Right atrium auricular region (tissue), 2 donors: ENCODE measurements at regions not wholly inside any gene's neighbourhood (a gene's known extent, or its start where the extent isn't known, plus 50 kb on each side); places are given as distances from the start of the nearest gene placed in this dataset.

Source experiments
- DNase-seq: peaks from one replicate; pipeline ENCODE4 v3.0.0-alpha.2; 2019; ENCODE audit warnings: low spot score
- H3K27ac ChIP-seq, 2 donors: fragments of 200-600 bp; sonication (generic); 1 replicate in 1 of 2; 2 replicates in 1 of 2; pipeline ENCODE4 v1.5.1; 2016 to 2019
- H3K27me3 ChIP-seq, 2 donors: fragments of 200-600 bp; sonication (generic); one replicate each; pipeline versions ENCODE4 v1.5.1 to v1.6.0; 2017 to 2019
- H3K36me3 ChIP-seq: fragments of 200-600 bp; sonication (generic); one replicate; pipeline ENCODE4 v1.5.1; 2016
- H3K4me1 ChIP-seq, 2 donors: fragments of 200-600 bp; sonication (generic); one replicate each; pipeline versions ENCODE4 v1.5.1 to v1.6.0; 2017 to 2019
- H3K4me3 ChIP-seq, 2 donors: fragments of 200-600 bp; sonication (generic); 1 replicate in 1 of 2; 2 replicates in 1 of 2; pipeline ENCODE4 v1.5.1; 2017 to 2019; ENCODE audit warnings: mild to moderate bottlenecking in 1 of 2, moderate library complexity in 1 of 2
- H3K9me3 ChIP-seq, 2 donors: fragments of 200-600 bp; sonication (generic); one replicate each; pipeline ENCODE4 v1.5.1; 2019
- CTCF ChIP-seq, 2 donors: fragments of 200-600 bp; sonication (generic); IDR thresholded peaks; one replicate each; pipeline ENCODE4 v1.5.1; 2019; ENCODE audit warnings: antibody characterized with exemption in 2 of 2

GRCh38 chr12:24617471-24617870, 331.4 kb downstream of the BCAT1 start:
- Histone ChIP-seq H3K9me3 (peaks cover 0 to 3% of the 10 kb centered on the region in 2 donors), H3K27ac (no peak overlapping the region), H3K4me3 (no peak overlapping the region), H3K27me3 (no peaks in the 10 kb centered on the region), H3K4me1 (no peaks in the 10 kb centered on the region), H3K36me3 (no peaks in the 10 kb centered on the region)
- no peak for TF ChIP-seq CTCF (IDR thresholded peaks at IDR 0.05)
- DNase-seq, result no peak

GRCh38 chr12:24615967-24616411, 332.9 kb downstream of the BCAT1 start:
- Histone ChIP-seq H3K4me1 (no peaks in the 10 kb centered on the region), H3K4me3 (no peak overlapping the region), H3K36me3 (no peaks in the 10 kb centered on the region), H3K27ac (no peak overlapping the region), H3K27me3 (no peaks in the 10 kb centered on the region), H3K9me3 (peaks cover 0 to 6% of the 10 kb centered on the region in 2 donors)
- no peak for TF ChIP-seq CTCF (IDR thresholded peaks at IDR 0.05)
- DNase-seq, result no peak

- Histone ChIP-seq H3K9me3 (peaks cover 0 to 6% of the 10 kb centered on the region in 2 donors), H3K27me3 (no peaks in the 10 kb centered on the region), H3K36me3 (no peaks in the 10 kb centered on the region), H3K4me3 (no peak overlapping the region), H3K4me1 (no peaks in the 10 kb centered on the region), H3K27ac (no peak overlapping the region)
- TF ChIP-seq CTCF (IDR thresholded peaks at IDR 0.05), result no peak
- no peak for DNase-seq
These were observed 340.1 kb downstream of the BCAT1 start for GRCh38 chr12:24608637-24609285.

- TF ChIP-seq CTCF (IDR thresholded peaks at IDR 0.05), result no peak
- Histone ChIP-seq H3K36me3 (no peaks in the 10 kb centered on the region), H3K9me3 (peaks cover 0 to 6% of the 10 kb centered on the region in 2 donors), H3K27me3 (no peaks in the 10 kb centered on the region), H3K27ac (no peak overlapping the region), H3K4me1 (no peaks in the 10 kb centered on the region), H3K4me3 (no peak overlapping the region)
- no peak for DNase-seq
These were observed 340.8 kb downstream of the BCAT1 start for GRCh38 chr12:24608108-24608507.

- Histone ChIP-seq H3K9me3 (no peaks in the 10 kb centered on the region), H3K4me3 (no peak overlapping the region), H3K4me1 (no peaks in the 10 kb centered on the region), H3K27ac (no peak overlapping the region), H3K36me3 (no peaks in the 10 kb centered on the region), H3K27me3 (no peaks in the 10 kb centered on the region)
- DNase-seq, result no peak
- no peak for TF ChIP-seq CTCF (IDR thresholded peaks at IDR 0.05)
These were observed 343.0 kb downstream of the BCAT1 start for GRCh38 chr12:24605916-24606315.

GRCh38 chr12:24605466-24605865, 343.4 kb downstream of the BCAT1 start:
- no peaks in the 10 kb centered on the region for H3K36me3 ChIP-seq
- no peak overlapping the region for H3K27ac ChIP-seq
- no peak overlapping the region for H3K4me3 ChIP-seq
- H3K4me1 ChIP-seq, result no peaks in the 10 kb centered on the region
- TF ChIP-seq CTCF (IDR thresholded peaks at IDR 0.05), result no peak
- no peaks in the 10 kb centered on the region for H3K9me3 ChIP-seq
- no peaks in the 10 kb centered on the region for H3K27me3 ChIP-seq
- DNase-seq, result no peak
